Activated gamma-delta T cell treated with Interleukin-2 at 50 U/mL for 16 hours (primary cell): ENCODE measurements at regions not wholly inside any gene's neighbourhood (a gene's known extent, or its start where the extent isn't known, plus 50 kb on each side); places are given as distances from the start of the nearest gene placed in this dataset.
"Not testable (repeated sequence)": the region's sequence is repeated elsewhere in the genome, so short reads cannot be mapped to it uniquely, and the experiment has no call there.

Experiments
- DNase-seq: peaks from one replicate; pipeline ENCODE4 v3.0.0-alpha.2; 2020

DNA sequence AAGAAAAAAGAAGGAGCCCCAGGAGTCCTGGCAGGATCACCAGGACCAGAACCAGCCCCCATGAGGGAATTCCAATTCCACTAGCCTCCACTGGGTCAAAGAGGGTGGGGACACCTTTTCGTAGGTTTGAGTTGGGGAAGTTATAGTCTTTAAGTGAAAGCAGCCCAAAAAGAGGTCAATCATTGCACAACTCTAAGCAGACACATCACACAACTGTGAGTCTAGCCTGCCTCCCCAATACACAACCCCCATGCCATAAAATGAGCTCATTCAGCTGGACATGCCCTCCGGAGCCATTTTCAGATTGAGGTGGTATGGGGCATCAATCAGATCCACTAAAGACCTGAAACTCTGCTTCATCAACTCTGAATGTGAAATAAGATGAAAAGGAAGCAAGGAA, 179.9 kb downstream of the NPHP4 start:
- no peak for DNase-seq

DNA sequence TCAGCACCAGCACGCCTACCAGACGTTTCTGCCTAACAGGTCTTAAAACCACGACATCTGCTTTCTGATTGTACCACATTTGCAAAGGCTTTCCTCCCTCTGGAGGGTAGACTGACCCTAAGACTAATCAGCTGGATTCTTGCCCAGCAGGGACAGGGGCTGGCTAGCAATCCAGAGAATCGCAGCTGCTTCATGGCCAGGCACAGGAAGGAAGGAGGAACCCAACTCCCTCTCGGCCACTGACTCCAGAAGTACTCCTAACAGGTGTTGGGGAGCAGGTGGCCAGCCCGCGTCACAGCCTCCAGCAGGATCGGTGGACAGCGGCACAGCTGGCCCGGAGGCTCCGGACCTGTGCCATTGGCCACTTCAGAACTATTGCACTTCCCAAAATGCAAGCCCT, 180.8 kb downstream of the NPHP4 start:
- DNase-seq = no peak

DNA sequence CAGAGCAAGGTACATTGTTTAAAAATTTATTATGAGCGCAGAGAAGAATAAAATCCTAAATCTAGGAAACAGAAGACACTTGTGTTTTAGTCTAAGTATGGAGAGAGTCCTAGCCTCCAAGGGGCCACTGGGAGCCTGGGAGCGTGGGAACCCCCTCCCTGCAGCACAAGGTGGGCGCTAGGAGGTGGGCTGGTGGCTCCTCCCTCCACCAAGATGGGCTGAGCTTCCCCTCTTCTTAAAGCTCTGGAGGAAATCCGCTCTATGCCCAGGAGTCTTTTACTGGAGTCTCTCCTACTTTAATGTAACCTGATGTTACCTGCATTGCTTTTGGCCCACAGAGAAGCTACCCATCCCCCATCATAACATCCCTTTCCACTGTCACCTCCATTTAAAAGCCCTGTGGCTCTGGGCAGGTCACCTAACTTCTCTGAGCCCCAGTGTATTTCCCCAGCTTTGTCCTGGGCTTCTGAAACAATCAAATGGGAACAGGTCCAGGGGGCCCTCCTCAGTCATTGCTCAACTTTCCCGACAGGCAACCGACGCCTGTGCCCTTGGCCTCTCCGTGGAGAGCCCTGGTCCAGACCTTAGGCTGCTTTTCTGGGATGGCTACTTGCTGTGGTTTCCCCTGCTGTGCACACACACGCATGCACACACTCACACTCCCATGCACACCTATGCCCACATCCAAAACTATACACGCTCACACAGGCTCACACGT, 181.5 kb downstream of the NPHP4 start:
- no peak for DNase-seq

- DNase-seq = no peak
These were observed 182.1 kb downstream of the NPHP4 start for GRCh38 chr1:5810131-5810530.

DNA sequence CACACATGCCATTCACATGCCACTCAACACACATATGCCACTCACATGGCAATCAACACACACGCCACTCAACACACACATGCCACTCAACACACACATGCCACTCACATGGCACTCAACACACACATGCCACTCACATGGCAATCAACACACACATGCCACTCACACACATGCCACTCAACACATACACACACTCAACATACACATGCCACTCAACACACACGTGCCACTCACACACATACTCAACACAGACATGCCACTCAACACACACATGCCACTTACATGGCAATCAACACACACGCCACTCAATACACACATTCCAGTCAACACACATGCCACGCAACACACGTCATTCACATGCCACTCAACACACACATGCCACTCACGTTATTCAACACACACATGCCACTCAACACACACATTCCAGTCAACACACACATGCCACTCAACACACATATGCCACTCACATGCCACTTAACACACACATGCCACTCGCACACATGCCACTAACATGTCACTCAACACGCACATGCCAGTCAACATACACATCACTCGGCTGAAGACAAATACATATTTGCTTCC, 182.9 kb downstream of the NPHP4 start:
- no peak for DNase-seq

GRCh38 chr1:5803851-5804250, 188.4 kb downstream of the NPHP4 start:
- no peak for DNase-seq

DNA sequence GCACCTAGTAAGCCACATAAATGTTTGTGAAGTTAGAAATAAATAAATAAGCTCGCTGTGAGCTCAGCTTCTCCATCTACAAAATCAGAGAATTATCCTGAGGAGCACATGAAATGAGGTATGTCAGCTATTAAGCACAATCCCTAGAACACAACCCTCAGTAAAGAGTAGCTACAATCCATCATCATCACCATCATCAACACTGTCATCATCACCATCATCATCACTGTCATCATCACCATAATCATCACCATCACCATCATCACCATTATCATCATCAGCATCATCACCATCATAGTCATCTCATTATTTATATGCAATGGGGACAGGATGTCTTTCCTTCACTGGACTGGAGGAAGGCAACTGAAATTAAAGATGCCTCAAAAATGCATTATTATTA, 189.6 kb downstream of the NPHP4 start:
- no peak for DNase-seq

GRCh38 chr1:5798904-5799303, 193.3 kb downstream of the NPHP4 start:
- no peak for DNase-seq

- DNase-seq = no peak
These were observed 194.0 kb downstream of the NPHP4 start for GRCh38 chr1:5798151-5798730.

GRCh38 chr1:5796028-5796427, 196.2 kb downstream of the NPHP4 start:
- DNase-seq = no peak

GRCh38 chr1:5794279-5794678, 197.9 kb downstream of the NPHP4 start:
- no peak for DNase-seq

- no peak for DNase-seq
These were observed 198.7 kb downstream of the NPHP4 start for GRCh38 chr1:5793516-5793915.

GRCh38 chr1:5781079-5781478, 211.1 kb downstream of the NPHP4 start:
- DNase-seq = no peak

DNA sequence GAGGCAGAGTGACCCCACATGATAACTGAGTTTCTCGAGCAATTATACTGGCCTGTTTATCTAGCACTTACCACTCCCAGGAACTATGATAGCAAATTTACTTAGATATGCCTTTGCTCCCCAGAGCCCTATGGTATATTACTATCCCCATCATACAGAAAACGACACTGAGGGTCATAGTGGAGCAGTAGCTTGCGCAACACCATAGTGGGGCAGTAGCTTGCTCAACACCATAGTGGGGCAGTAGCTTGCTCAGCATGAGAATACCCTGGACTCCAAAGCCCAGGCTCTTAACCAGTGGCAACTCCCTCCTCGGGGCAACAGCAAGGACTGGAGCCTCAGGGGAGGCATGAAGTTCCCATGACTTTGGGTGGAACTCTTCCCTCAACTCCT, 211.9 kb downstream of the NPHP4 start:
- no peak for DNase-seq

DNA sequence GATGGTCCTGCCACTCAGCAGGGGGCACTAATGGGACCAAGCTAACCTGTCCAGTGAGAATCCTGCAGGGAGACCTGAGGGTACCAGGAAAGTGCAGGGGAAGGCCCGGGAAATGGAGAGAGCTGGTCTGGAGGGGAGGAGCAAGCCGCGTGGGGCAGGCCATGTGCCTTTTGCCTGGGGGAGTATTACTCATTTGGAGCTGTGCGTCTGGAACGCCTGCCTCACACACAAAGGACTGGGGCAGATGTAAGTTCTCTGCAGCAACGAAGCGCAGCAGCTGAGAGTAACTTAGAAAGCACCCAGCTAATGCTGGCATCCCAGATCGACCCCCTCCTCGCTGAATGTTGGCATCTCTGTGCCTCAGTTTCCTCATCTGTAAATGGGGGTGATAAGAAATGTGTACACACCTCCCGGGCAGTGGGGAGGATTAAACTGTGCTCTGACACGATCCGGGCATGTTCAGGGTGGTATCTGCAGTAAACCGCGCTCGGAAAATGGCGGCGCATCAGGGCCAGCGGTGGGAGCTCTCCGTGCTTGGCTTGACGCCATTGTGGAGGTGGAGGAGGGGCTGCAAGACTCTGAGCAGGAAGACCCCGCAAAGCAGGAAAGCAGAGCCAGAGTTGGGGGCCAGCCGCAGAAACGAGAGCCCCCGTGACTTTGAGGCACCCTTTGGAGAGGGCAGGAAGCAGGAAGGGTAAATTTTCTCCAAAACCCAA, 212.5 kb downstream of the NPHP4 start:
- DNase-seq = no peak

GRCh38 chr1:5776035-5776550, 216.1 kb downstream of the NPHP4 start:
- no peak for DNase-seq

DNA sequence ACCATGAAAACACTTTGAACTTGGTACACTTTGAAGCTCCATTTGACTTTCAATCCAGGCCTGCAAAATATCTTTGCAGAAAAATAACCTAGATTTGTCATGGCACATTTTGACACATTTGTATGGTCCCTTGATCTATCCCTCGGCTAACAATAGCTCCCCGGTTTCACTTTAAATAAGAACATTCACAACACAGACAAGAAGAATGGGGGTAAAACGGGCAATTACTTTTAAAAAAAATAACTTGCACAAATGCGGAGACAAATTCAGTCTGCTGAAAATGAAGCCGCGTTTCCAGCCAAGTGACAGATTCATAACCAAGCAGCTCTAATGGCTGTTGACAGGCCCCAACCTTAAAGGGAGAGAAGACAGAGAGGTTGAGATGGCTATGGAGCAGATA, 218.2 kb downstream of the NPHP4 start:
- no peak for DNase-seq

DNA sequence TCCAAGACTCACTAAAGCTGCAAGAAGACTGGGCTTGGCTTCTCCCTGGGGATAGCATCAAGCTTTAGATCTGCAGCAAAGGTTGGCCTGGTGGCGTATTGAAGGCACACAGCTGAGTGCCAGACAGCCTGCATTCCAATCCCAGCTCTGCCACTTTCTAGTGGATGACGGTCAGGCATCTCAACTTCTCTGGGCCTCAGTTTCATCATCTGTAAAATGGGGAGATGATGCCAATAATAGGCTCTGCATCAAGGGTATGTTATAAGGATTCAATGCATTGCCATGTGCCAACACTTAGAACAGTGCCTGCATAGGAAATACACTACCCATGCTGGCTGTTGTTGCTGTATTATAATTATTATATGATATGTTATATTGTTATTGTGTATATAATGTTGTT, 220.4 kb downstream of the NPHP4 start:
- no peak for DNase-seq

- DNase-seq = no peak
These were observed 221.1 kb downstream of the NPHP4 start for GRCh38 chr1:5770981-5771765.

- DNase-seq = no peak
These were observed 222.5 kb downstream of the NPHP4 start for GRCh38 chr1:5769760-5770159.

GRCh38 chr1:5769146-5769545, 223.1 kb downstream of the NPHP4 start:
- DNase-seq = no peak

DNA sequence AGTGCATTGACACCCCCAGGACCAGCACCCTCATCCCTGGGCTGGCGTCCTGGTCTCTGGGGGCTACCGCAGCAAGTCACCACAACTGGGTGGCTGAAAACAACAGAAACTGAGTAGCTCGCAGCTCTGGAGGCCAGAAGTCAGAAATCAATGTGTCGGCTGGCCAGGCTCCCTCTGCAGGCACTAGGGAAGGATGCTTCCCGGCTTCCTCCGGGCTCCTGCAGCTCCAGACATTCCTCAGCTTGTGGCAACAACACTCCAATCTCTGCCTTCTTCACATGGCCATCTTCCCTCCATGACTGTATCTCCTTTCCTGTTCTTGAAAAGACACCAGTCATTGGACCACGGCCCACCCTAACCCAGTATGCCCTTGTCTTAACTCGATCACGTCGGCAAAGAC, 224.2 kb downstream of the NPHP4 start:
- DNase-seq = no peak

DNA sequence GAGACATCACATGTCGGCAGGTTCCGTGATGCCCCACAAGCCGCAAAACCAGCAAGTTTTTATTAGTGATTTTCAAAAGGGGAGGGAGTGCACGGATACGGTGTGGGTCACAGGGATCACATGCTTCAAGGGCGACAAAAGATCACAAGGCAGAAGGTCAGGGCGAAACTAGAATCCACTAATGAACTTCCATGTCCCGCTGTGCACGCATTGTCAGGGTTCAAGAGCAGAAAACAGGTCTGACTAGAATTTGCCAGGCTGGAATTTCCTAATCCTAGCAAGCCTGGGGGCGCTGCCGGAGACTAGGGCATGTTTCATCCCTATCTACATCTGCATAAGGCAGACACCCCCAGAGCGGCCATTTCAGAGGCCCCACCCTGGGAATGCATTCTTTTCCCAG, 225.2 kb downstream of the NPHP4 start:
- DNase-seq = not testable (repeated sequence)
